ENCODE measurements at regions not wholly inside any gene's neighbourhood (a gene's known extent, or its start where the extent isn't known, plus 50 kb on each side); places are given as distances from the start of the nearest gene placed in this dataset.

DNA sequence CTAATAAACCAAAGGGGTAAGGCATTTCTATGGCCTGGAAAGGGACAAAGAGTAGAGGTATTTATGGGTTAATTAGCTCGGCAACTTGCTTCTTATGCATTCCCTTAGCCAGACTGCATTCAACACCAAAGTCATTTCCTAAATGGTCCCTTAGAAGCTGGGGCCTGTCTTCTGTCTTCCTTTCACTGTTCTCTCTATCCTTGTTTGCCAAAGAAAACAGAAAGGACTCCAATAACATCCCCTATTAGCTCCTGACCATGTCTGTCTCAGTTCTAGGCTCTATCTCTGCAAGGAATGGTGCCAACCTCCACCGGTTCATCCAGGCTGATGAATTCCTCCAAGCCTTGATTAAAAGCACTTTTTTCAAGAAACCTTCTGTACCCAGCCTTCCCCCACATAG, 123.5 kb downstream of the KCTD12 start:
- intact Hi-C loops (cut with DNase I) = no loop called here
- no peaks in the 10 kb centered on the region for H3K27me3 ChIP-seq (ENCODE audit: control insufficient read depth, insufficient read depth, low read length)
- FAIRE-seq (no peak), DNase-seq (peak in 1 of 5 donors; percentile 53)
- no peak overlapping the region for H3K9ac ChIP-seq (ENCODE audit: low read length in 3 of 3)
- no peaks in the 10 kb centered on the region for H3K9me3 ChIP-seq (ENCODE audit: control insufficient read depth in 2 of 3, insufficient read depth in 1 of 3, low read length in 3 of 3)
- TF ChIP-seq, protein P1, sequence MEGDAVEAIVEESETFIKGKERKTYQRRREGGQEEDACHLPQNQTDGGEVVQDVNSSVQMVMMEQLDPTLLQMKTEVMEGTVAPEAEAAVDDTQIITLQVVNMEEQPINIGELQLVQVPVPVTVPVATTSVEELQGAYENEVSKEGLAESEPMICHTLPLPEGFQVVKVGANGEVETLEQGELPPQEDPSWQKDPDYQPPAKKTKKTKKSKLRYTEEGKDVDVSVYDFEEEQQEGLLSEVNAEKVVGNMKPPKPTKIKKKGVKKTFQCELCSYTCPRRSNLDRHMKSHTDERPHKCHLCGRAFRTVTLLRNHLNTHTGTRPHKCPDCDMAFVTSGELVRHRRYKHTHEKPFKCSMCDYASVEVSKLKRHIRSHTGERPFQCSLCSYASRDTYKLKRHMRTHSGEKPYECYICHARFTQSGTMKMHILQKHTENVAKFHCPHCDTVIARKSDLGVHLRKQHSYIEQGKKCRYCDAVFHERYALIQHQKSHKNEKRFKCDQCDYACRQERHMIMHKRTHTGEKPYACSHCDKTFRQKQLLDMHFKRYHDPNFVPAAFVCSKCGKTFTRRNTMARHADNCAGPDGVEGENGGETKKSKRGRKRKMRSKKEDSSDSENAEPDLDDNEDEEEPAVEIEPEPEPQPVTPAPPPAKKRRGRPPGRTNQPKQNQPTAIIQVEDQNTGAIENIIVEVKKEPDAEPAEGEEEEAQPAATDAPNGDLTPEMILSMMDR (IDR thresholded peaks at IDR 0.05; ENCODE audit: borderline replicate concordance, extremely low read depth, insufficient read depth) = no peak
- H3K4me1 ChIP-seq (ENCODE audit: control insufficient read depth in 2 of 3, insufficient read depth in 2 of 3, low read depth in 1 of 3, low read length in 3 of 3) = no peaks in the 10 kb centered on the region
- H3K36me3 ChIP-seq (ENCODE audit: control insufficient read depth in 2 of 3, insufficient read depth in 3 of 3, low read length in 3 of 3) = no peaks in the 10 kb centered on the region
- H3K4me3 ChIP-seq (ENCODE audit: low read length in 3 of 3) = no peak overlapping the region
- no peak overlapping the region for H3K27ac ChIP-seq (ENCODE audit: low read depth in 2 of 2, low read length in 2 of 2)

DNA sequence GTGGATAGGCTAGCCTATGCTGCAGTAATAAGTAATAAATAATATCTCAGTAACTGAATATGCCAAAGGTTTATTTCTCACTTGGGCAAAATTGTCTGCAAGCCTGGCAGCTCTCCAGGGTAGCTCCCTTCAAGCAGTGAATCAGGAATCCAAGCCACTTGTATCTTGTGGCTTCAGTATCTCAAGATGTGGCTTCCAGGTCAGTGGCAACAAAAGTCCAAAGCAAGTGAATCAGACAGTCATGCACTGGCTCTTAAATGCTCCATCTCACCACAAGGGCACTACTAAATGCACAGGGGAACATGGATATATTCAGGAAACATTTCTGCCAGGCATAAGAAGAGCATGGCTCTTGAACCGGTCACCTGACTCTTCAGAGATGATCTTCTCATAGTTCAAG, 126.3 kb downstream of the KCTD12 start:
- H3K36me3 ChIP-seq (ENCODE audit: control insufficient read depth in 2 of 3, insufficient read depth in 3 of 3, low read length in 3 of 3) = no peaks in the 10 kb centered on the region

GRCh38 chr13:76758738-76759137, 127.5 kb downstream of the KCTD12 start:
- H3K4me1 ChIP-seq (ENCODE audit: control insufficient read depth in 2 of 3, insufficient read depth in 2 of 3, low read depth in 1 of 3, low read length in 3 of 3) = no peaks in the 10 kb centered on the region
- no peak for DNase-seq
- intact Hi-C loops (cut with DNase I) = no loop called here
- no peaks in the 10 kb centered on the region for H3K27me3 ChIP-seq (ENCODE audit: control insufficient read depth, insufficient read depth, low read length)
- no peak for FAIRE-seq
- H3K9ac ChIP-seq (ENCODE audit: low read length in 3 of 3) = no peak overlapping the region
- H3K36me3 ChIP-seq (ENCODE audit: control insufficient read depth in 2 of 3, insufficient read depth in 3 of 3, low read length in 3 of 3) = no peaks in the 10 kb centered on the region
- H3K4me3 ChIP-seq (ENCODE audit: low read length in 3 of 3) = no peak overlapping the region
- no peaks in the 10 kb centered on the region for H3K9me3 ChIP-seq (ENCODE audit: control insufficient read depth in 2 of 3, insufficient read depth in 1 of 3, low read length in 3 of 3)
- no peak overlapping the region for H3K27ac ChIP-seq (ENCODE audit: low read depth in 2 of 2, low read length in 2 of 2)
- TF ChIP-seq, protein P1 (IDR thresholded peaks at IDR 0.05; ENCODE audit: borderline replicate concordance, extremely low read depth, insufficient read depth) = no peak

More for the DNA sequence above, 126.3 kb downstream of the KCTD12 start:
- H3K27ac ChIP-seq (ENCODE audit: low read depth in 2 of 2, low read length in 2 of 2) = no peak overlapping the region
- H3K4me3 ChIP-seq (ENCODE audit: low read length in 3 of 3) = no peak overlapping the region
- no peaks in the 10 kb centered on the region for H3K4me1 ChIP-seq (ENCODE audit: control insufficient read depth in 2 of 3, insufficient read depth in 2 of 3, low read depth in 1 of 3, low read length in 3 of 3)
- FAIRE-seq (no peak), DNase-seq (no peak)
- intact Hi-C loops (cut with DNase I) = no loop called here
- no peaks in the 10 kb centered on the region for H3K9me3 ChIP-seq (ENCODE audit: control insufficient read depth in 2 of 3, insufficient read depth in 1 of 3, low read length in 3 of 3)
- no peaks in the 10 kb centered on the region for H3K27me3 ChIP-seq (ENCODE audit: control insufficient read depth, insufficient read depth, low read length)
- no peak overlapping the region for H3K9ac ChIP-seq (ENCODE audit: low read length in 3 of 3)
- TF ChIP-seq, protein P1 (IDR thresholded peaks at IDR 0.05; ENCODE audit: borderline replicate concordance, extremely low read depth, insufficient read depth) = no peak

DNA sequence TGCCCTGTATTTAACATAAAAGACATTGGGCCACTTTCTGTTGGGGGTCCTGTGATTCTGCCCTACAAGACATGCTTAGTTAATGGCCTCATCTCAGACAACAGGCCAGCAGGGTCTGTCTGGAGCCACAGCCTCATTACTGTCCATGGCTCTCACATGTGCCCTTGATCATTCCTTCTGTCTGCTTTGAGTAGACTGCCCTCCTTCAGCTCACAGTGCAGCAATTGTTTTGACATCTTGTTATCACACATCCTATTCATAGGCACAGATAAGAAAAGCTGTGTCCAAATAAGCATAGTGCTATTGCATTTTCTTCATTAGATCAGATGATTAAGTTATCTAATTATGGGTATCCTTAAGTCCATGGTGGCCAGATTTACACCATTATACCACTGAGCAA, 127.9 kb downstream of the KCTD12 start:
- no peak for DNase-seq
- no peak overlapping the region for H3K4me3 ChIP-seq (ENCODE audit: low read length in 3 of 3)
- TF ChIP-seq, protein P1 (IDR thresholded peaks at IDR 0.05; ENCODE audit: borderline replicate concordance, extremely low read depth, insufficient read depth) = no peak
- no peaks in the 10 kb centered on the region for H3K4me1 ChIP-seq (ENCODE audit: control insufficient read depth in 2 of 3, insufficient read depth in 2 of 3, low read depth in 1 of 3, low read length in 3 of 3)
- no peaks in the 10 kb centered on the region for H3K9me3 ChIP-seq (ENCODE audit: control insufficient read depth in 2 of 3, insufficient read depth in 1 of 3, low read length in 3 of 3)
- intact Hi-C loops (cut with DNase I) = no loop called here
- H3K9ac ChIP-seq (ENCODE audit: low read length in 3 of 3) = no peak overlapping the region
- no peak overlapping the region for H3K27ac ChIP-seq (ENCODE audit: low read depth in 2 of 2, low read length in 2 of 2)
- no peaks in the 10 kb centered on the region for H3K36me3 ChIP-seq (ENCODE audit: control insufficient read depth in 2 of 3, insufficient read depth in 3 of 3, low read length in 3 of 3)
- FAIRE-seq = no peak
- no peaks in the 10 kb centered on the region for H3K27me3 ChIP-seq (ENCODE audit: control insufficient read depth, insufficient read depth, low read length)

All from kidney (tissue), 13 donors.